ENCODE measurements at regions not wholly inside any gene's neighbourhood (a gene's known extent, or its start where the extent isn't known, plus 50 kb on each side); places are given as distances from the start of the nearest gene placed in this dataset.

GRCh38 chr2:37576831-37577230 lies 94.6 kb downstream of the CDC42EP3 start (continued):
- TF ChIP-seq STAT6 (CRISPR knock-in tag; conservative IDR thresholded peaks at IDR 0.05; ENCODE audit: low read depth): no peak
- TF ChIP-seq ETV6 (CRISPR knock-in tag; IDR thresholded peaks at IDR 0.05): no peak
- TF ChIP-seq TCF7 (CRISPR knock-in tag; IDR thresholded peaks at IDR 0.05; ENCODE audit: low read depth): no peak
- no peak for TF ChIP-seq E2F4 (CRISPR knock-in tag; IDR thresholded peaks at IDR 0.05; ENCODE audit: borderline replicate concordance, low read depth)
- TF ChIP-seq IRF2 (CRISPR knock-in tag; IDR thresholded peaks at IDR 0.05; ENCODE audit: borderline replicate concordance, low read depth): no peak
- no peak for TF ChIP-seq HMGA2 (CRISPR knock-in tag; IDR thresholded peaks at IDR 0.05)

- Mint-ChIP-seq H3K27me3 (ENCODE audit: low read depth) (no peaks in the 10 kb centered on the region; the same call in 1 of the 2 replicates), H3K4me1 (peaks cover 4% of the 10 kb centered on the region), H3K27ac (no peak overlapping the region), H3K4me3 (no peak overlapping the region), H3K9me3 (peaks cover 24% of the 10 kb centered on the region), H3K36me3 (peaks cover 6% of the 10 kb centered on the region)
- ChIA-PET CTCF (interaction anchor here (1.2 kb wide), 1 partner anchor 199 kb away, joined by 4 read pairs; no protein-coding TSS in a partner anchor), POLR2A (no interaction called here)
- no peak for DNase-seq (ENCODE audit: low spot score)
- no peak for ATAC-seq
- no peak for TF ChIP-seq ETV6 (CRISPR knock-in tag; IDR thresholded peaks at IDR 0.05)
- no peak for TF ChIP-seq USF1 (CRISPR knock-in tag; IDR thresholded peaks at IDR 0.05)
- TF ChIP-seq ZNF232 (CRISPR knock-in tag; IDR thresholded peaks at IDR 0.05): no peak
- no peak for TF ChIP-seq HMGA2 (CRISPR knock-in tag; IDR thresholded peaks at IDR 0.05)
- no peak for TF ChIP-seq ZNF281 (CRISPR knock-in tag; IDR thresholded peaks at IDR 0.05)
- no peak for TF ChIP-seq TP53 (CRISPR knock-in tag; IDR thresholded peaks at IDR 0.05)
- no peak for TF ChIP-seq MYBL2 (CRISPR knock-in tag; IDR thresholded peaks at IDR 0.05)
- no peak for TF ChIP-seq ZNF425 (CRISPR knock-in tag; conservative IDR thresholded peaks at IDR 0.05)
- no peak for TF ChIP-seq NFE2L1 (CRISPR knock-in tag; IDR thresholded peaks at IDR 0.05)
- TF ChIP-seq ZNF396 (CRISPR knock-in tag; IDR thresholded peaks at IDR 0.05; ENCODE audit: borderline replicate concordance): no peak
- TF ChIP-seq GTF2I (CRISPR knock-in tag; conservative IDR thresholded peaks at IDR 0.05): no peak
- TF ChIP-seq FOXP4 (CRISPR knock-in tag; IDR thresholded peaks at IDR 0.05): no peak
- TF ChIP-seq CREM (CRISPR knock-in tag; IDR thresholded peaks at IDR 0.05): no peak
- TF ChIP-seq ZSCAN18 (CRISPR knock-in tag; IDR thresholded peaks at IDR 0.05): no peak
- TF ChIP-seq PREB (CRISPR knock-in tag; IDR thresholded peaks at IDR 0.05; ENCODE audit: borderline replicate concordance): no peak
- no peak for TF ChIP-seq MAX (CRISPR knock-in tag; IDR thresholded peaks at IDR 0.05)
These were observed 92.2 kb downstream of the CDC42EP3 start for GRCh38 chr2:37579192-37579713.

All from WTC11 (cell line).